ENCODE measurements at regions not wholly inside any gene's neighbourhood (a gene's known extent, or its start where the extent isn't known, plus 50 kb on each side); places are given as distances from the start of the nearest gene placed in this dataset.

GRCh38 chr11:23520226-23520960 is 660.1 kb upstream of the CCDC179 start:
- ATAC-seq (no peak), DNase-seq (no peak)
- intact Hi-C loops (cut with DNase I, micrococcal nuclease) = no loop called here
- Histone ChIP-seq H3K36me3 (ENCODE audit: low read depth) (no peaks in the 10 kb centered on the region), H3K4me1 (ENCODE audit: low read depth) (no peaks in the 10 kb centered on the region), H3K9me3 (no peaks in the 10 kb centered on the region), H3K4me3 (no peak overlapping the region)
- TF ChIP-seq CTCF (IDR thresholded peaks at IDR 0.05) = no peak

- no peak for DNase-seq
- Histone ChIP-seq H3K36me3 (ENCODE audit: low read depth) (no peaks in the 10 kb centered on the region), H3K4me1 (ENCODE audit: low read depth) (no peaks in the 10 kb centered on the region), H3K4me3 (no peak overlapping the region), H3K9me3 (no peaks in the 10 kb centered on the region)
- intact Hi-C loops (cut with DNase I, micrococcal nuclease) = no loop called here
- no peak for TF ChIP-seq CTCF (IDR thresholded peaks at IDR 0.05)
- no peak for ATAC-seq
Observed at GRCh38 chr11:23536907-23537306, 676.6 kb upstream of the CCDC179 start.

- H3K36me3 ChIP-seq (ENCODE audit: low read depth) = no peaks in the 10 kb centered on the region
- no peaks in the 10 kb centered on the region for H3K4me1 ChIP-seq (ENCODE audit: low read depth)
- H3K9me3 ChIP-seq = no peaks in the 10 kb centered on the region
- intact Hi-C loops (cut with DNase I, micrococcal nuclease) = no loop called here
- no peak for TF ChIP-seq CTCF (IDR thresholded peaks at IDR 0.05)
- no peak overlapping the region for H3K4me3 ChIP-seq
- no peak for DNase-seq
- ATAC-seq = peak; percentile 15
Observed at GRCh38 chr11:23539556-23539955, 679.3 kb upstream of the CCDC179 start.

- intact Hi-C loops (cut with DNase I, micrococcal nuclease) = no loop called here
- no peak overlapping the region for H3K4me3 ChIP-seq
- H3K9me3 ChIP-seq = no peaks in the 10 kb centered on the region
- ATAC-seq (peak; percentile 86), DNase-seq (peak in 1 of 3 donors; percentile 39)
- H3K36me3 ChIP-seq (ENCODE audit: low read depth) = no peaks in the 10 kb centered on the region
- H3K4me1 ChIP-seq (ENCODE audit: low read depth) = no peaks in the 10 kb centered on the region
- TF ChIP-seq CTCF (IDR thresholded peaks at IDR 0.05) = peak; percentile 49
Observed at GRCh38 chr11:23540101-23540561, 679.9 kb upstream of the CCDC179 start.

GRCh38 chr11:23542189-23542588 is 681.9 kb upstream of the CCDC179 start:
- peak; percentile 77 for ATAC-seq
- H3K9me3 ChIP-seq = no peaks in the 10 kb centered on the region
- TF ChIP-seq CTCF (IDR thresholded peaks at IDR 0.05) = no peak
- no peaks in the 10 kb centered on the region for H3K36me3 ChIP-seq (ENCODE audit: low read depth)
- intact Hi-C loops (cut with DNase I, micrococcal nuclease) = no loop called here
- H3K4me1 ChIP-seq (ENCODE audit: low read depth) = no peaks in the 10 kb centered on the region
- no peak overlapping the region for H3K4me3 ChIP-seq
- DNase-seq = no peak
